ENCODE measurements at regions not wholly inside any gene's neighbourhood (a gene's known extent, or its start where the extent isn't known, plus 50 kb on each side); places are given as distances from the start of the nearest gene placed in this dataset.

GRCh38 chr1:232271991-232272589 lies 357.8 kb downstream of the SIPA1L2 start:
- H3K4me2 ChIP-seq (ENCODE audit: insufficient read depth, low read length), result no peak overlapping the region
- no peak for DNase-seq (ENCODE audit: low read depth, low spot score)
- POLR2A ChIA-PET, result no interaction called here

More at GRCh38 chr1:232271991-232272589, 357.8 kb downstream of the SIPA1L2 start:
- Histone ChIP-seq H2AFZ (ENCODE audit: low read depth, low read length) (no peak overlapping the region), H3K4me1 (ENCODE audit: control insufficient read depth, extremely low read depth, insufficient read depth, low read length) (no peaks in the 10 kb centered on the region), H3K27ac (ENCODE audit: insufficient read depth, low read depth, low read length) (no peak overlapping the region), H3K9me3 (replicated peaks; ENCODE audit: control insufficient read depth, insufficient read depth, low read length) (no peaks in the 10 kb centered on the region), H3K4me3 (replicated peaks in 1 of 3; ENCODE audit: insufficient read depth in 1 of 3, low read depth in 1 of 3, low read length in 3 of 3) (no peak overlapping the region), H3K9me1 (replicated peaks; ENCODE audit: control insufficient read depth, extremely low read depth, insufficient read depth, low read length) (no peaks in the 10 kb centered on the region), H3K36me3 (ENCODE audit: control insufficient read depth in 2 of 2, extremely low read depth in 1 of 2, insufficient read depth in 2 of 2, low read length in 2 of 2) (no peaks in the 10 kb centered on the region), H3K9ac (replicated peaks; ENCODE audit: extremely low read depth, insufficient read depth, low read length) (no peak overlapping the region), H3K79me2 (ENCODE audit: control insufficient read depth, insufficient read depth, low read length) (no peaks in the 10 kb centered on the region), H3K27me3 (ENCODE audit: control insufficient read depth in 2 of 2, insufficient read depth in 2 of 2, low read length in 2 of 2) (no peaks in the 10 kb centered on the region), H4K20me1 (replicated peaks; ENCODE audit: control insufficient read depth, extremely low read depth, insufficient read depth, low read length) (no peaks in the 10 kb centered on the region)
- no peak for FAIRE-seq
- TF ChIP-seq MAX (IDR thresholded peaks at IDR 0.05; ENCODE audit: insufficient read depth, insufficient read length) (no peak), FOS (IDR thresholded peaks at IDR 0.05; ENCODE audit: borderline replicate concordance, insufficient read depth, low read length) (no peak), MYC (IDR thresholded peaks at IDR 0.05; ENCODE audit: low read depth, low read length) (no peak), EZH2 (IDR thresholded peaks at IDR 0.05; ENCODE audit: borderline replicate concordance, low read depth, low read length, severe bottlenecking) (no peak), POLR2AphosphoS5 (IDR thresholded peaks at IDR 0.05; ENCODE audit: insufficient read depth, low read depth, low read length) (no peak), CTCF (IDR thresholded peaks at IDR 0.05; ENCODE audit: extremely low read depth in 1 of 2, insufficient read depth in 1 of 2, low read depth in 1 of 2, low read length in 2 of 2) (no peak), JUN (IDR thresholded peaks at IDR 0.05; ENCODE audit: borderline replicate concordance, insufficient read depth, insufficient read length, low read depth) (no peak), GATA2 (IDR thresholded peaks at IDR 0.05; ENCODE audit: insufficient read depth, insufficient read length, low read depth, low read length) (no peak), POLR2A (IDR thresholded peaks at IDR 0.05; ENCODE audit: low read depth, low read length) (no peak)
- dilution Hi-C loops (cut with MboI; ENCODE audit: extremely low pct_ligation_motif_present, low sequenced_read_pairs), result no loop called here
- intact Hi-C loops (cut with micrococcal nuclease), result no loop called here
- CTCF ChIA-PET, result no interaction called here
- BruUV-seq (replicated peaks), result no TSS peak

Data from endothelial cell of umbilical vein (primary cell).